Natural killer cell (primary cell): ENCODE measurements at regions not wholly inside any gene's neighbourhood (a gene's known extent, or its start where the extent isn't known, plus 50 kb on each side); places are given as distances from the start of the nearest gene placed in this dataset.

Experiments
- ATAC-seq, 3 donors: fragments of 150-1000 bp in 2 of 3; fragments of 200-7000 bp in 1 of 3; cut with Tn5 transposase; 1 replicate in 1 of 3; 2 replicates in 2 of 3; pipeline ENCODE4 v1.10.0; 2021; ENCODE audit warnings: mild to moderate bottlenecking in 2 of 3, moderate library complexity in 2 of 3
- DNase-seq, 2 donors: peaks; one replicate each; pipeline versions ENCODE4 v3.0.0 to v3.0.0-alpha.2; 2013 to 2021; ENCODE audit warnings: mixed read lengths in 1 of 2
- H3K27ac ChIP-seq: one replicate; pipeline ENCODE4 v1.5.1; 2013; ENCODE audit warnings: mild to moderate bottlenecking, low read length
- H3K27me3 ChIP-seq: one replicate; pipeline ENCODE4 v1.6.1; 2013; ENCODE audit warnings: low read length; ENCODE audit not compliant: control insufficient read depth, insufficient read depth
- H3K36me3 ChIP-seq: one replicate; pipeline ENCODE4 v1.6.1; 2013; ENCODE audit warnings: low read length; ENCODE audit not compliant: control insufficient read depth, insufficient read depth
- H3K4me1 ChIP-seq: one replicate; pipeline ENCODE4 v1.6.1; 2013; ENCODE audit warnings: low read length; ENCODE audit not compliant: control insufficient read depth, insufficient read depth
- H3K4me3 ChIP-seq: one replicate; pipeline ENCODE4 v1.5.1; 2013; ENCODE audit warnings: low read length
- H3K9me3 ChIP-seq: one replicate; pipeline ENCODE4 v1.6.1; 2013; ENCODE audit warnings: low read length; ENCODE audit not compliant: control insufficient read depth, insufficient read depth
- H3K27ac Mint-ChIP-seq, 2 donors: one replicate each; pipeline ENCODE4 v1.8.0; 2022; ENCODE audit warnings: mild to moderate bottlenecking in 2 of 2, mixed read lengths in 2 of 2, moderate library complexity in 1 of 2
- H3K27me3 Mint-ChIP-seq, 2 donors: one replicate each; pipeline ENCODE4 v1.8.0; 2022; ENCODE audit warnings: low read depth in 2 of 2, mixed read lengths in 2 of 2
- H3K36me3 Mint-ChIP-seq: one replicate; pipeline ENCODE4 v1.8.0; 2022; ENCODE audit warnings: mixed read lengths
- H3K4me1 Mint-ChIP-seq, 2 donors: one replicate each; pipeline ENCODE4 v1.8.0; 2022; ENCODE audit warnings: mixed read lengths in 2 of 2
- H3K4me3 Mint-ChIP-seq: one replicate; pipeline ENCODE4 v1.8.0; 2022; ENCODE audit warnings: mild to moderate bottlenecking, moderate library complexity, mixed read lengths
- H3K9me3 Mint-ChIP-seq, 2 donors: one replicate each; pipeline ENCODE4 v1.8.0; 2022; ENCODE audit warnings: mixed read lengths in 2 of 2
- WGBS: methylation state at CpG from one replicate; pipeline ENCODE4 v1.1.7; 2013; ENCODE audit warnings: missing lambda C conversion rate; ENCODE audit not compliant: insufficient coverage; 5-methylcytosine and 5-hydroxymethylcytosine counted together
- intact Hi-C: fragments of 100-400 bp; cut with micrococcal nuclease; formaldehyde crosslinking; loops from one replicate; pipeline ENCODE4 v1.14.2; 2022
- TF ChIP-seq, protein P1 (sequence below): fragments of 200-600 bp; IDR thresholded peaks from one replicate; pipeline ENCODE4 v1.8.0; 2022; ENCODE audit warnings: antibody characterized with exemption

DNA sequence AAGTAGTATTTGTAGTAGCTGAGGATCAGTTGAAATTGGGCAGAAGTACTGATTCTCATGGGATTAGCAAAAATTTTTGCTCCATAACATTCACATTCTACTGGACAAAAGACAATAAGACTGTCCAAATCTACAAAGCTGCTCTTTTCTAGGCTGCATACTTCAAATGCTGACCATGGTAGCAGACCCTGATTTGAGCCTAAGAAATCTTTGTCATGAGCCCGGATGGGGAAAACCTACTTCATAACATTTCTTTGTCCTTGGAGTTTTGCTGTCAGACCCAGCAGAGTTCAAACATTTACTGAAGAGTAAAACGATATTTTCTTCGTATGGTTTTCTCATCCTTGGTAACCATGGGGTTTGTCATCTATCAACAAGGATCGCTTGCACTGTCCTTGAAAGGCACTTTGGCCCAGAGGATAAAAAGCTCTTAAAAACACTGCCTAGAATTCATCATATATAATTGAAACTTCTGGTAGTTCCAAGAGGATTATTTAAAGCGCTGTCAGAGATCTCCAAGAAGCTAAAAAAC is 216.9 kb downstream of the CAVIN4 start:
- Mint-ChIP-seq H3K9me3 (peaks cover 0 to 9% of the 10 kb centered on the region in 2 donors), H3K4me3 (no peak overlapping the region), H3K36me3 (no peaks in the 10 kb centered on the region), H3K4me1 (no peaks in the 10 kb centered on the region), H3K27me3 (no peaks in the 10 kb centered on the region), H3K27ac (no peak overlapping the region)
- 91% methylated on average over 5 of the region's 5 CpGs for WGBS
- intact Hi-C loops, result no loop called here
- TF ChIP-seq, protein P1, sequence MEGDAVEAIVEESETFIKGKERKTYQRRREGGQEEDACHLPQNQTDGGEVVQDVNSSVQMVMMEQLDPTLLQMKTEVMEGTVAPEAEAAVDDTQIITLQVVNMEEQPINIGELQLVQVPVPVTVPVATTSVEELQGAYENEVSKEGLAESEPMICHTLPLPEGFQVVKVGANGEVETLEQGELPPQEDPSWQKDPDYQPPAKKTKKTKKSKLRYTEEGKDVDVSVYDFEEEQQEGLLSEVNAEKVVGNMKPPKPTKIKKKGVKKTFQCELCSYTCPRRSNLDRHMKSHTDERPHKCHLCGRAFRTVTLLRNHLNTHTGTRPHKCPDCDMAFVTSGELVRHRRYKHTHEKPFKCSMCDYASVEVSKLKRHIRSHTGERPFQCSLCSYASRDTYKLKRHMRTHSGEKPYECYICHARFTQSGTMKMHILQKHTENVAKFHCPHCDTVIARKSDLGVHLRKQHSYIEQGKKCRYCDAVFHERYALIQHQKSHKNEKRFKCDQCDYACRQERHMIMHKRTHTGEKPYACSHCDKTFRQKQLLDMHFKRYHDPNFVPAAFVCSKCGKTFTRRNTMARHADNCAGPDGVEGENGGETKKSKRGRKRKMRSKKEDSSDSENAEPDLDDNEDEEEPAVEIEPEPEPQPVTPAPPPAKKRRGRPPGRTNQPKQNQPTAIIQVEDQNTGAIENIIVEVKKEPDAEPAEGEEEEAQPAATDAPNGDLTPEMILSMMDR, result no peak
- Histone ChIP-seq H3K27ac (no peak overlapping the region), H3K4me3 (no peak overlapping the region), H3K4me1 (no peaks in the 10 kb centered on the region), H3K27me3 (no peaks in the 10 kb centered on the region), H3K9me3 (no peaks in the 10 kb centered on the region), H3K36me3 (no peaks in the 10 kb centered on the region)
- ATAC-seq, result no peak
- DNase-seq, result no peak

DNA sequence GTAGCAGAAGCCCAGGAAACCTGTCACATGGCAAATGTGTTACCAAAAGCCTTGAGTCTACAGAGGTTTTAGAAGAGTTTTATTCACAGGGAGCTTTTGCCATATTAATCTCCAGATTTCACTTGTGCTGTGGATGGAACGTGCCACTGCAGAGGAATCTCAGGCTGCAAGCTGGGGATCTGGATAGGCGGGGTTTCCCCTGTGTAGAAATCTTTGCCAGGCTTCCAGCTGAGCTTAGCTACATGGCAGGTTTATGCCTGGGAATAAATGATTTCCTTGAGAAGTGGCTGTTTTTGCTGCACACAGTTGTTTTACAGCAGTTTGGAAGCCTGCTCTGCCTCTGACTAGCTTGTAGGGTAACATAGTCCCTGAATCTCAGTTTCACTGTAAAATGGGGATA is 224.6 kb upstream of the PLPPR1 start:
- no peaks in the 10 kb centered on the region for H3K36me3 ChIP-seq
- intact Hi-C loops, result no loop called here
- H3K4me3 Mint-ChIP-seq, result no peak overlapping the region
- WGBS, result 71% methylated on average over 2 of the region's 2 CpGs
- H3K27ac Mint-ChIP-seq, result no peak overlapping the region
- H3K4me3 ChIP-seq, result no peak overlapping the region
- H3K9me3 ChIP-seq, result no peaks in the 10 kb centered on the region
- H3K36me3 Mint-ChIP-seq, result no peaks in the 10 kb centered on the region
- no peaks in the 10 kb centered on the region for H3K4me1 Mint-ChIP-seq
- no peaks in the 10 kb centered on the region for H3K4me1 ChIP-seq
- TF ChIP-seq, protein P1, result no peak
- ATAC-seq, result no peak
- DNase-seq, result no peak
- H3K27ac ChIP-seq, result no peak overlapping the region
- H3K9me3 Mint-ChIP-seq, result peaks cover 0 to 4% of the 10 kb centered on the region in 2 donors
- H3K27me3 Mint-ChIP-seq, result no peaks in the 10 kb centered on the region
- H3K27me3 ChIP-seq, result no peaks in the 10 kb centered on the region

DNA sequence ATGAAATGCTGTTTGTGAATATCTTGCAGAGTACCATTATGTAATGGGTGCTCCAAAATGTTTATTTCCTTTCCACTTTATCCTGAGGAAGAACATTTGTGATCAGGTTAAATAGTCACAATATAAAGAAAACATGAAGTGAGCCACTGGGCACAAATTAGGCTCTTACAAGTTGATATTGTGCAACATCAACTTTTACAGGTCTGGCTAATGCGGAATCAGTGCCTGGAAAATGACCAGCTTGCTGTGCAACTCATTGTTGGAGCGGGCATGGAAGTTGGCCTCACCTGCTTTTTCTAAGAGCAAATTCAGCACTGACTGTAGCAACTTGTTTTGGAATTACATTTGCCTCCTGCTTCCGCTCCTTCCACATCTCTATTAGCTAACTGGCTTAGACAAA is 216.9 kb upstream of the PLPPR1 start:
- H3K4me3 ChIP-seq, result no peak overlapping the region
- WGBS, result 96% methylated on average over 2 of the region's 3 CpGs
- H3K27ac Mint-ChIP-seq, result no peak overlapping the region
- DNase-seq, result no peak
- no peaks in the 10 kb centered on the region for H3K36me3 ChIP-seq
- TF ChIP-seq, protein P1, result no peak
- no peak for ATAC-seq
- no peaks in the 10 kb centered on the region for H3K36me3 Mint-ChIP-seq
- intact Hi-C loops, result no loop called here
- H3K4me3 Mint-ChIP-seq, result no peak overlapping the region
- no peaks in the 10 kb centered on the region for H3K27me3 ChIP-seq
- H3K9me3 ChIP-seq, result peaks cover 5% of the 10 kb centered on the region
- H3K27ac ChIP-seq, result no peak overlapping the region
- peaks cover 0 to 2% of the 10 kb centered on the region in 2 donors for H3K9me3 Mint-ChIP-seq
- H3K4me1 ChIP-seq, result no peaks in the 10 kb centered on the region
- no peaks in the 10 kb centered on the region for H3K4me1 Mint-ChIP-seq
- H3K27me3 Mint-ChIP-seq, result no peaks in the 10 kb centered on the region

DNA sequence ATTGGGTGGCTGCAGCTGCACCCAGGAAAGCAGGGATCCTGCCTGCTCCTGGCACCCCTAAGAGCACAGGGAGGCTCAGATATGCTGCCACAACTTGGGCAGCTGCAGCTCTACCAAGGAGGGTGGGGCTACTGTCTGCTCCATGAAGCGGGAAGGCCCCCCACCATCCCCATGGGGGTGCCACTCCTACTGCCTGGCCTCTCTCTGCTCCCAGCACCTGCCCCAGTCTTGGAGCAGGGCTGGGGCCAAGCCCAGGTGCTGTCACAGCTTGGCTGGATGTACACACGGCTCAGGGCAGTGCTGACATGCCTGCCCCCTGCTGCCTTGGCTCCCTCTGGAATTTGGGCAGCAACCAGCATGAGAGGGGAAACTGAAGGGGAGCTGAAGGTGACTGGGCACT is 214.7 kb upstream of the PLPPR1 start:
- 81% methylated on average over 2 of the region's 2 CpGs for WGBS
- no peak for ATAC-seq
- H3K9me3 Mint-ChIP-seq, result peaks cover 0 to 2% of the 10 kb centered on the region in 2 donors

More for the DNA sequence above, 214.7 kb upstream of the PLPPR1 start:
- Histone ChIP-seq H3K4me1 (no peaks in the 10 kb centered on the region), H3K36me3 (no peaks in the 10 kb centered on the region), H3K4me3 (no peak overlapping the region), H3K27me3 (no peaks in the 10 kb centered on the region), H3K27ac (no peak overlapping the region), H3K9me3 (peaks cover 5% of the 10 kb centered on the region)
- Mint-ChIP-seq H3K4me1 (no peaks in the 10 kb centered on the region), H3K27me3 (no peaks in the 10 kb centered on the region), H3K4me3 (no peak overlapping the region), H3K27ac (no peak overlapping the region), H3K36me3 (no peaks in the 10 kb centered on the region)
- intact Hi-C loops, result no loop called here
- TF ChIP-seq, protein P1, result no peak
- DNase-seq, result no peak
